HuH-7 (cell line): ENCODE measurements at regions not wholly inside any gene's neighbourhood (a gene's known extent, or its start where the extent isn't known, plus 50 kb on each side); places are given as distances from the start of the nearest gene placed in this dataset.
"Not testable (repeated sequence)": the region's sequence is repeated elsewhere in the genome, so short reads cannot be mapped to it uniquely, and the experiment has no call there.

Experiments used
- DNase-seq: peaks from one replicate; pipeline ENCODE4 v3.0.0; 2011; ENCODE audit warnings: low spot score

DNA sequence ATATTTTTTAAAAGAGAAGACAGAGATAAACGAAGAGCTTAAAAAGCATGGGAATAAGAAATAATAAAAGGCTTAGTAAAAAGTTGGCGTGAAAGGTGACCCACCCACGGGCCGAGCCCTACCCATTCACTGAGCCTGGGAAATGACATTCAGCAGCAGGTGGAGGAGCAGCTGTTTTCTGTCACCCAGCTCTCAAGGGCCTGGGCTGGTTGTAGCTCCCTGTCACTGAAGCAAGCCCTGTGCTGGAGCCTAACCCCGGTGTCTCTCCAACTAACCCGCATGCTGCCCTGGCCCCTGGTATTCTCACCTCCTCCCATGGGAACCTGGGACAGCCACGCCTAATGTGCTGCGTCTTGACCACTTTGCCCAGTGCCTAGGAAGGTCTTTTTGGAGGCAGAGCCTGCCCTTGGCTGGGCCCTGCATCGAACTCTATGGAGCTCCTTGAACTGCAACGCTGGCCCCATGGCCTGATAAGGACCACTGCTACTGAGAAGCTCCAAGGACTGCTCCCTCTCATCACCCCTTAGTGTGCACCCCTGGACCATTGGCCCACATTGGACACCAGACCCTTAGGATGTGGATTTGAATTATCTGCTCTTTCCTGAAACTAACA is 68.8 kb upstream of the IYD start:
- DNase-seq, result no peak

DNA sequence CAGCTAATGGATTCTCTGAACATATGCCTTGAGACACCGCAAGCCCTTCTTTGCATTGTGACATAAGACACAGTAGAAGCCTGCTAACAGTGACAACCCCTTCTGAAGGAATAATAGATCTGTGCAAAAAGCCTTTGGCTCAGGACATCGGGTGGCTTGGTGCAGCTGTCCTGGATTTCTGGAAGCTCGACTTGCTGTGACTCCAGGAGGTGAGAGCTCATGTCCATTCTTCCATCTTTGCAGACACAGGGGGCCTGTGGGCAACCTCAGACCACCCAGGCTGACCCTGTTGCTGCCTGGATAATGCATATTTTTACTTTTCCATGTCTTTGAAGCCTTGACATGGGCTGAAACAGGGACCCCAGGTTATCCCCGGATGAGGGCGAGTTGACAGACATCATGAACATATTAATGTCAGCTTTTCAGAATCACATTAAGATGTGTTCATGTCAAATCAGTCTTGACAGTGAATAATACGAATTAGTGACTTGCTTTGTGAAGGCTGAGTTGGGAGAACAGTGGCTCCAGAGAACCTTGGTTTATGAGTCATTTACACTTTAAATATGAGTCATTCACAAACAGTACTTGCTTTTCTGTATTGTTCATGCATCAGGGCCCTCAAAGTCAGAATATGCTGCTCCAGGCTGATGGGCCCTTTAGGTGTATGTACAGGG is 66.8 kb upstream of the IYD start:
- DNase-seq, result no peak

DNA sequence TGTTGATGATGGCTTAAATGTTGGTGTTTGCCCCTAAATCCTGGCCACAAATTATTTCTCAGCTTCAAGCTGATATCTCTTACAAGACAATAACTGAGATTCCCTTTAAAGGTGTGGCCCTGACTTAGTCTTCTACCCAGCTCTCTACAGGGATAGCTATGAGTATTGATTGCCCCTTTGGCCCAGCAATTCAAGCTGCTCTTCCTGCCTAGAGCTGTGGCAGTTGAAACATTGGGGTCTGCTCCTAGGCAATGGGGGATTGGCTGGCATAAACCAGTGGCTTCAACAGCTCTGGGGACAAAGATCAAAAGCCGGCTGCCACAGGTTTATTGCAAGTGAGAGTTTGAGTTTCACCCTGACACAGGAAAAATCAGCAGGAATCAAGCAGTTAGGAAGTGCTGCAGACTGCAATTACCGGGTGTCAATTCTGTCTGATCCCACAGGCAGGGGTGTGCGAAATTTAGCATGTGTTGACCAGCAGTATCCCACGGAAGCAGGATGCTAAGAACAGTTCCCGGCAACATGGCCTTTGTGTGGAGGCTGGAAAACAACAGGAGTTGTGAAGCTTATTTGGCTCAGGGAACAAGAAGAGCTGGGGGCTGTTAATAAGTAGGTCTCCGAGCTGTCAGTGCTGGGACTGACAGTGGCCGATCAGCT is 66.2 kb upstream of the IYD start:
- peak; percentile 30 for DNase-seq

DNA sequence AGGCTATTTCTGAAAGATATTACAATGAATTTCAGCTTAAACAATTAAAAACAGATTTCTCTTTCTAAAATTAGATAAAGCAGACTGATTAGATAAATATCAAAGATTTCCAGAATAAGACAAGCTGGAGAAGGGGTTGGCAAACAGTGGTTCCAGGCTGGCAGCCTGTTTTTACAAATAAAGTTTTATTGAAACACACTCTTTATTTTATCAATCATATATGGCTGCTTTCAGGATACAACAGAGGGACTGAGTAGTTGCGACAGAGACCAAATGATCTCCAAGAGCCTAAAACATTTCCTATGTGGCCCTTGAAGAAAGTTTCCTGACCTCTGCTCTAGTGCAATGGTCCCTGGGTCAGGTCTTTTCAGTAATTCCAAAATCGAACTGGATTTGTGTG is 65.6 kb upstream of the IYD start:
- no peak for DNase-seq

DNA sequence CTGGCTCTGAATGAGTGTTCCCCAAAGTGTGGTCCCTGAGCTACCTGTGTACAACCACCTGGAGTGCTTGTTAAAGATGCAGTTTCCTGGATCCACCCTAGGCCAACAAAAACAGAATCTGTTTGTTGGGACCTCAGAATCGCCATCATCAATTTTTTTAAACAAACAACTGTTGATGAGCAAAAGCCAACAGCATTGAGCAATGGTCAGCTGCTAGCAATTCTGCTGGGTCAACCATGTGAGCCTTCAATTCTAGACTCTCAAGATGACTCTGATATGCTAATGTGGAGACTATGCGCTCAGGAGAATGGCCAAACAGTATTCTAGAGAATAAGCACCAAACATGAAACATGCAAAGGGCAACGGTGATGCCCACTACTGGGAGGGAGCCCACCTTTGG is 64.4 kb upstream of the IYD start:
- DNase-seq, result no peak

DNA sequence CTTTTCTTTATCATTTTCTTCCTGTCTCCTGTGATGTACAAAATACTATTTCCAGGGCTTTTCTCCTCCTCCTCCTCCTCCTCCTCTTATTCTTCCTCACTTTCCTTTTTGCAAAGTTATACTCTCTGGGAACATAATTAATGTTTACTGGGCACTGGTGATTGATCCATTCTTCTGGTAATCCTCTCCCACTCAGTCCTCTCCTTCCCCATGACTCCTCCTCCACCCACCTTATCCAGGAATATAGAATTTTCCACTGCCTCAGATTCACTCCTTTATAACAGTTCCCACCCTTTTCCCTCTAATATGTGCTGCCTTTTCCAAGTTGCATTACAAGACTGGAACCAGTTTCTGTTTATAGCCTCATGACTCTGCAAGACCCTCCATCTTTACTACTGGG is 62.5 kb upstream of the IYD start:
- no peak for DNase-seq

DNA sequence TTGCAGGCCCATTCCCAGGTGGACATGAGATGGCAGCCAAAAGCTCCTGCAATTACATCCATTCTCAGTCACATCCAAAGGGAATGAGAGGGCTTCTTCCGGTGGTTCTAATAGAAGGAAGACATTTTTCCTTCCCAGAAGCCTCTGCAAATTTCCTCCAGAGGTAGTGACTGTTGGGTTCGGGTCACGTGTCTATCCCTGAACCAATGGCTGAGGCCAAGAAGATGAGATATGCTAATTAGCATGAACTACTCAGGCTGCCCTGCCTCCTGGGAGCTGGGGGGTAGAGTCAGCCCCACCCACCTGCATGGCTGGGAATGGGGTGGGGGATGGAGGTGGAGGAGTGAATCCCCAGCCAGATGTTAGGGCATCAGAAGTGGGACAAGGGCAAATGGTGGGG is 61.3 kb upstream of the IYD start:
- DNase-seq, result no peak

DNA sequence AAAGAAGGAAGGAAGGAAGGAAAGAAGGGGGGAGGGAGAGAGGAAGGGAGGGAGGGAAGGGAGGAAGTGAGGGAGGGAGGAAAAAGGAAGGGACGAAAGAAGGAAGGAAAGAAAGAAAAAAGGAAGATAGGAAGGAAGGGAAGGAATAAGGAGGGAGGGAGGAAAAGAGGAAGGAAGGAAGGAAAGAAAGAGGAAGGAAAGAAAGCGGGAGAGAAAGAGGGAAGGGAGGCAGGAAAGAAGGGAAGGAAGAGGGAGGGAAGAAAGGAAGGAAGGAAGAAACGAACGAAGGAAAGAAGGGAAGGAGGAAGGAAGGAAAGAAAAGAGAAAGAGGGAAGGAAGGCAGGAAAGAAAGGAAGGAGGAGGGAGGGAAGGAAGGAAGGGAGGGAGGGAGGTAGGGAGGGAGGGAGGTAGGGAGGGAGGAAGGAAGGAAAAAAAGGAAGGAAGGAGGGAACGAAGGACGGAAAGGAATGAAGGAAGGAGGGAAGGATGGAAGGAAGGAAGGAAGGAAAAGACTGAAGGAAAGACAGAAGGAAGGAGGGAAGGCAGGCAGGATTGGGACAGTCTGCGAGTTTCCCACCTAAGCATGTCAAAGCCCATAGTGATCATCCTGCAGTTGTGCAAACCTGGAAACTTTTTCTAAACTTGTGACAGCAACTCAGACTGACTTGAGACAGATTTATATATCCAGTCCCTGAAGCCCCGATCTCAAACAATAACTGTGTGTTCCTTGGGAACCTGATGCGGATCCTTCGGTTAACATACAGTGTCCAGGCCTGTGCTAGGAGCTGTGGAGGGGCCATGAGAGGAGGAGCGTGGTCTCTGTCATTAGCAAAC is 59.8 kb upstream of the IYD start:
- DNase-seq, result no peak

DNA sequence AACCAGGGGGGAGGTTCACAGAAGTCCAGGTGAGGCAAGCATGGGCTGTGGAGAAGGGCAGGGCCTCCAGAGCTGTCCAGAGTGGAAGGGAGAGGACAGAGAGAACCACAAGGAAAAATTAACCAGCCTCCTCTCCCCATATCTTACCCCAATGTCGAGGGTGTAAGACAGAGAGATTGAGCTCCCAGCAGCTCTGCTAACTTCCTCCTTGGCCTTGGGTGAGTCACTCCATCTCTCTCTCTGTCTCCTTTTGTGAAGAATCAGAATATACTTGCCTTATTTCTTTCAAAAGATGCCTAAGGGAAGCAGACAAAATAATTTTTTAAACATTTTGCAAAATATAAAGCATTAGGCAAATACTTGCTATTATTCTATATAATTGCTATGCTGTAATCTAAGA is 58.3 kb upstream of the IYD start:
- DNase-seq, result no peak

DNA sequence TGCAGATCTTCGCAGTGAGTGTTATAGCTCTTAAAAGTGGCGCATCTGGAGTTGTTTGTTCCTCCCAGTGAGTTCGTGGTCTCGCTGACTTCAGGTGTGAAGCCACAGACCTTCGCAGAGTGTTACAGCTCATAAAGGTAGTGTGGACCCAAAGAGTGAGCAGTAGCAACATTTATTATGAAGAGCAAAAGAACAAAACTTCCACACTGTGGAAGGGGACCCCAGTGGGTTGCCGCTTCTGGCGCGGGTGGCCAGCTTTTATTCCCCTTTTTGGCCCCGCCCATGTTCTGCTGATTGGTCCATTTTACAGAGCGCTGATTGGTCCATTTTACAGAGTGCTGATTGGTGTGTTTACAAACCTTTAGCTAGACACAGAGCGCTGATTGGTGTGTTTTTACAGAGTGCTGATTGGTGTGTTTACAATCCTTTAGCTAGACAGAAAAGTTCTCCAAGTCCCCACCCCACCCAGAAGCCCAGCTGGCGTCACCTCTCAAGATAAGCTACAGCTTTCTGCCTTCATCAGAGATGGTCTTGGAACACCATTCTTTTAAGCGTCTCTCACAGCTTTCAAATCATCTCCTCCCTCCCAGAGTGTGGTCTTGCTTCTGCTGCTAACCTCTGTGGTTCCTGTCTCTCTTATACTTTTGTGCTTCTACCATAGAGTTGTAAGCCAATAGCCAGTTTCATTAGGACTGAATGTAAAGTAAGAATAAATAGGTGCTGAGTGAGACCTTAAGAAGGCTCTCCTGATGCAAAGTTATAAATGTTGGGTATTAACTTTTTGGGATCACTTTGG is 57.5 kb upstream of the IYD start:
- not testable (repeated sequence) for DNase-seq

DNA sequence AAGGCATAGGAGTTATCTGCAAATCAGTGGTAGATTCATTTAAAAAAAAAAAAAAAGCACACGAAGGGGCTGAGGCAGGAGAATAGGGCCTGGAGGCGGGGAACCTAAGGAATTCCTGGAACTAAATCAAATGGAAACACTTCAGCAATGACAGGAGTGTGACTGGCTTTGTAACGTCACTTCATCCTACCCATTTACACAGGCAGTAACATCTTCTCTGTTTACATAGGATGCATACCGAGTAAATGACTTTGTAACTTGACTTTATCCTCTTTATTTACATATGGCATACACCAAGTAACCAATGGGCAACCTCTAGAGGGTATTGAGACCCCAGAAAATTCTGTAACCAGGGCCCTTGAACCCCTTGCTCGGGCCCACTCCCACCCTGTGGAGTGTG is 56.4 kb upstream of the IYD start:
- DNase-seq, result no peak

DNA sequence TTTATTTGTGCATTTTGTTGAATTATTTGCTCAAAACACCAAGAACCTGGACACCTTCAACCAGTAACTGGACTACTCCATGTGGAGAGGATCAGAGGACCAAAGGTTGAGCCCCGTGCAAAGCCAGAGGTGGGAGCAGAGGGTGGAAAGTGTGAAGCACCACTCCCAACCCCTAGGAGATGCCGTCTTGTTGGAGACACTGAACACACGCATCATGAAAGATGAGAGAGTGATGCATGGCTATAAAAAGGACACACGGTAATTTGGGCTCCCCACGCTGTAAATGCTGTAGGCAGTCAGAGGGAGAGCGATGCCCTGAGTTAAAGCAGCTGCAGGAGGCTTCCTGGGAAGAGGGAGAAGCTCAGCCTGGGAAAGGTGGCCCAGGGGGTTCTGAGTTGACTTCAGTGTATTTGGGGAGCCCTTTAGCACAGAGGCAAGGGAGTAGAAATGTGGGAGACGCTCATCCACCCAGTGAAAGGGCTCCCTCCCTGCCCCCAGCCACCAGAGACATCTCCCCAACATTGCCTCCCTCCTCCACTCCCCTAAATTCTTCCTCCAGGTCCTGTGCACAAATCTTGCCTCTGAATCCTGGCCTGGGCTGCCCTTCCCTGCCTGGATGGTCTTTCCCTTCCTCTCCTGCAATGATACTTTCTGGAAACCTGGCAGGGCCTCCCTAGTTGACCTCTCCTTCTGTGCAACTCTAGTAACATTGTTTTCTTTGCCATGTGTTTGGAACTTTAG is 55.8 kb upstream of the IYD start:
- no peak for DNase-seq

DNA sequence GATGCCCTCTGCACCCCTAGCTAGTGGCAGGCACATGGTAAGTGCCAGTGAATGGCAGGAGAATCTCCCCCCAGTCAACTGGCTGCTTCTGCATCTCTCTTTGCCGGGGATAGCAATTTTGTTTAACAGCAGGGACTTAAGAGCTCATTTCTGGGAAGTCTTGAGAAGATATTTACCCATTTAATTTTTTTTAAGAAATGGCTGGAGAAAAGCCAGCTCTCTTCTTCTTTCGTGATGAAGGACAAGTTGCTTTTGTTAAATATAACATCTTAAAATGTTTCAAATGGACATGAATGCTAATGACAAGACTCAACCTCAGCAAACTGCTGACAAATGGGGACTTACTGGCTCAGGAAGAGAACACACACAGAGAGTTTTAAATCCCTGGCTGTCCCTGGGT is 55.0 kb upstream of the IYD start:
- DNase-seq, result no peak

DNA sequence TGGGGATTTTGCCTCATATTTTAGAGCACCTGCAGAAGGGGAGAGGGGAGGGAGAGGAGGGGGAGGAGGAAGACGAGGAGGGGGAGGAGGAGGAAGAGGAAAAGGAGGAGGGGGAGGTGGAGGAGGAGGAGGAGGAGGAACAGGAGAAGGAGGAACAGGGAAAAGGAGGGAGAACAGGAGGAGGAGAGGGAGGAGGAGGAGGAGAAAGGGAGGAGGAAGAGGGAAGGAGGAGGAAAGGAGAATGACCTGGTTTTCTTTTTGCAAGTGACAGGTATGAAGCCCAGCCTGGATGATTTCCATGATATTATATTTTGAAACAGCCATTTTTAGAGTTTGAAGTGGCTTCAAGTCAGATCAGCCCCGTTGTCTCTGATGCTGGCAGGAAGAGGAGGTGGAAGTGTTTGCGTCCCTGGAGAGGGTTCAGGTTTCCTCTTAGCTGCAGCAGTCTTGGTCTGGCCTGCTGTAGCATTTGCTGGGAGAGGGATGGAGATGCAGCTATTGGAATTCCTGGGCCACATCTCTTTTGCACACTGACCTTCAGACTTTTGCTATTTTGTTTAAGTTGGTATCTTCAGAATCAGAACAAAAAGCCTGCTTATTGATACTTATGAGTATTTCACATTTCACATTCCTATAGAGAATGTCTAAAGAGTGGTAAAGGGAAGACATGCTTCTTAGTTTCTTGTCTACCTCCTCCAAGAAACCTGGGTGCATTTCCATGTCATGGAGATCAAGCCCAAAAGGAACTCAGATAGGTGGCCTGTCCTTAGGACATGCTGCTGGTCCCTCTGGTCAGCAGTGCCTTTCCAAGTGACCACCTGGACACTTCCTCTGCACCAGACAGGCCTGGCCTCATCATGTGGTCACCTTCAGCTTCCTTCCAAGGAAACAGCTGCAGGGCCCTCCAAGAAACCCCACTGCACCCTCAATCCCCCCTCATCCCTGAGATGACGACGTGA is 54.3 kb upstream of the IYD start:
- no peak for DNase-seq

DNA sequence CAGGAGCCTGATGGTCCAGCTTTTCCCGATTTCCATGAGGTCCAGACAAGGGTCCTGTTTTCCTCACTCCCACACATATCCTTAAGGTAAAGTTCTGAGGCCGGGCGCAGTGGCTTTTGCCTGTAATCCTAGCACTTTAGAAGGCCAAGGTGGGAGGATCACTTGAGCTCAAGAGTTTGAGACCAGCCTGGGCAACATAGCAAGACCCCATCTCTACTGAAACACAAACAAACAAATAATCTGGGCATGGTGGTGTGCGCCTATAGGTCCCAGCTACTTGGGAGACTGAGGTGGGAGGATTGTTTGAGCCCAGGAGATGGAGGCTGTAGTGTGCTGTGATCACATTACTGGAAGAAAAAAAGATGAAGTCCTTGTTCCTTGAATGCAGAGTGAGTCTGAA is 53.2 kb upstream of the IYD start:
- no peak for DNase-seq

DNA sequence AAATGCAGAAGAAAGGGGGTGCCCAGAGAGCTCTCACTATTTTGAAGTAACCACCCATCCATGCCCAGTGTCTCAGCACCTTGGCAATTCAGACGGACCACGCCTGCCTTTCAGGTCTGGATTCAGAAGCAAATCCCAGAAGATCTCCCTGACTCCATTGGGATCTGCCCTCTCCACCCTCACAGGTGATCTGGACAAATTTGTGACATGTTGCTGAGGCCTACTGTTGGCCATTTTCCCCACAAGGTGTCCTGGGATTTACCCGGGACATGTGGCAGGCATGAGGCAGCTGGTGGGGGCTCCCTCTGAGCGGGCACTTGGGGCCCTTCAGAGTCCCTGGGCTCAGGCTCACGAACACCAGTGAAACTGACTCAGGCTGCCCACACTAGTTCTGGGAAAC is 51.9 kb upstream of the IYD start:
- no peak for DNase-seq
